GM12864 (cell line): ENCODE measurements at regions not wholly inside any gene's neighbourhood (a gene's known extent, or its start where the extent isn't known, plus 50 kb on each side); places are given as distances from the start of the nearest gene placed in this dataset.

Experiments
- DNase-seq: peaks from one replicate; pipeline ENCODE4 v3.0.0-alpha.2; 2011; ENCODE audit warnings: low read depth
- H3K4me3 ChIP-seq: 2 replicates; pipeline ENCODE4 v1.5.1; 2011; ENCODE audit warnings: mild to moderate bottlenecking, low read depth, low read length, control low read depth
- CTCF ChIP-seq: IDR thresholded peaks from 2 replicates; pipeline ENCODE4 v1.5.1; 2011; ENCODE audit warnings: low read depth, mild to moderate bottlenecking, moderate library complexity, low read length, control low read depth, inconsistent platforms; ENCODE audit errors: missing control alignments

- no peak for DNase-seq
- H3K4me3 ChIP-seq: peak overlapping the region; percentile 0; the same call in 1 of the 2 replicates
- TF ChIP-seq CTCF: no peak
Observed at GRCh38 chr6:157761926-157762325, 61.1 kb upstream of the SNX9 start.

GRCh38 chr6:157762636-157763035 is 60.4 kb upstream of the SNX9 start:
- H3K4me3 ChIP-seq: no peak overlapping the region
- TF ChIP-seq CTCF: peak; percentile 41
- DNase-seq: no peak

- H3K4me3 ChIP-seq: no peak overlapping the region; the same call in 1 of the 2 replicates
- DNase-seq: no peak
- no peak for TF ChIP-seq CTCF
Observed at GRCh38 chr6:157763129-157763903, 59.7 kb upstream of the SNX9 start.

- TF ChIP-seq CTCF: no peak
- no peak for DNase-seq
- H3K4me3 ChIP-seq: peak overlapping the region; percentile 21; the same call in 1 of the 2 replicates
Observed at GRCh38 chr6:157763904-157764177, 59.2 kb upstream of the SNX9 start.

- peak overlapping the region; percentile 21; the same call in 1 of the 2 replicates for H3K4me3 ChIP-seq
- TF ChIP-seq CTCF: no peak
- DNase-seq: peak; percentile 92
Observed at GRCh38 chr6:157764178-157765068, 58.6 kb upstream of the SNX9 start.

- no peak for DNase-seq
- H3K4me3 ChIP-seq: no peak overlapping the region
- no peak for TF ChIP-seq CTCF
Observed at GRCh38 chr6:157766901-157767774, 55.9 kb upstream of the SNX9 start.
